ENCODE measurements at regions not wholly inside any gene's neighbourhood (a gene's known extent, or its start where the extent isn't known, plus 50 kb on each side); places are given as distances from the start of the nearest gene placed in this dataset.

DNA sequence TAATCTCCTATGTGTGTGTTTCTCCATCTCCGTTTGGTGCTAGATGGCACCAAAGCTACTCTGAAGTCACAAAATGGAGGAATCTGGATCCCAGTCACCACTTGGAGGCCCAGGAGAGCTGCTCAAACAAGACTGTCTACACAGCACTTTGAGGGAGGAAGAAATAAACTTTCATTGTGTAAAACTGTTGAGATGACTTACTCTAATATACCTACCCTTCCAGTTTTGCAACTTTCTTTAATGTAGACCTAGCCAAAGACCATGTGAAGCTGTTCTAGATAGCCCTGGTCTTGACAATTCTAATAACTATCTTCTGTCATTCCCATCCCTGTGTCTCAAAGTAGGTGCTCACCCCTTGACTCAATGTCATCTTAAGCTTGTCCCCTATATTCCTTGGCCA lies 52.8 kb upstream of the TAB3 start:
- ATAC-seq (ENCODE audit: insufficient number of reproducible peaks, low FRiP score, low read depth) (no peak), DNase-seq (ENCODE audit: low spot score) (no peak)
- TF ChIP-seq, protein P1, sequence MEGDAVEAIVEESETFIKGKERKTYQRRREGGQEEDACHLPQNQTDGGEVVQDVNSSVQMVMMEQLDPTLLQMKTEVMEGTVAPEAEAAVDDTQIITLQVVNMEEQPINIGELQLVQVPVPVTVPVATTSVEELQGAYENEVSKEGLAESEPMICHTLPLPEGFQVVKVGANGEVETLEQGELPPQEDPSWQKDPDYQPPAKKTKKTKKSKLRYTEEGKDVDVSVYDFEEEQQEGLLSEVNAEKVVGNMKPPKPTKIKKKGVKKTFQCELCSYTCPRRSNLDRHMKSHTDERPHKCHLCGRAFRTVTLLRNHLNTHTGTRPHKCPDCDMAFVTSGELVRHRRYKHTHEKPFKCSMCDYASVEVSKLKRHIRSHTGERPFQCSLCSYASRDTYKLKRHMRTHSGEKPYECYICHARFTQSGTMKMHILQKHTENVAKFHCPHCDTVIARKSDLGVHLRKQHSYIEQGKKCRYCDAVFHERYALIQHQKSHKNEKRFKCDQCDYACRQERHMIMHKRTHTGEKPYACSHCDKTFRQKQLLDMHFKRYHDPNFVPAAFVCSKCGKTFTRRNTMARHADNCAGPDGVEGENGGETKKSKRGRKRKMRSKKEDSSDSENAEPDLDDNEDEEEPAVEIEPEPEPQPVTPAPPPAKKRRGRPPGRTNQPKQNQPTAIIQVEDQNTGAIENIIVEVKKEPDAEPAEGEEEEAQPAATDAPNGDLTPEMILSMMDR (IDR thresholded peaks at IDR 0.05): no peak
- no peaks in the 10 kb centered on the region for H3K27me3 ChIP-seq (replicated peaks; ENCODE audit: insufficient read depth)
- no peak overlapping the region for H3K27ac ChIP-seq
- H3K4me1 ChIP-seq (ENCODE audit: control insufficient read depth in 1 of 2, low read depth in 2 of 2): no peaks in the 10 kb centered on the region
- H3K9me3 ChIP-seq: no peaks in the 10 kb centered on the region
- H3K36me3 ChIP-seq: no peaks in the 10 kb centered on the region
- no peak overlapping the region for H3K4me3 ChIP-seq

DNA sequence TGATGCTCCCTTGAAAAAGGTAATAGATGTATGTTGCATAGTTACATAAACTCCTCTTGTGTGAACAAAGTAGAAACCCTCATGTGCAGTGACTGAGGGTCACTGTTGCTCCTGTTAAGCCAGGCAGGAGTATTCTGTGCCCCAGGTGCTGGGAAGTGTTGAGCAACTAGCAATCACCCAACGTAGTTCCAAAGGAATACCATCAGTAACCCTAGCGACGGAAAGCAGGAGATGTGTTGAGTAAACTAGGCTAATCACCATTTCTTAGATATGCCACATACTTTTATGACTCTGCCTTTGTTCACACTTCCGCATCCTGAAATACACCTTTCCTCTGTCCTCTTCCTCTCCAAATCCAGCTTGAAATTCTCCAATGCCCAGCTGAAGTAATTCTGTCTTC lies 50.9 kb upstream of the TAB3 start:
- TF ChIP-seq, protein P1 (IDR thresholded peaks at IDR 0.05): no peak
- DNase-seq (ENCODE audit: low spot score) (no peak), ATAC-seq (ENCODE audit: insufficient number of reproducible peaks, low FRiP score, low read depth) (no peak)
- no peak overlapping the region for H3K4me3 ChIP-seq
- no peaks in the 10 kb centered on the region for H3K36me3 ChIP-seq
- no peaks in the 10 kb centered on the region for H3K4me1 ChIP-seq (ENCODE audit: control insufficient read depth in 1 of 2, low read depth in 2 of 2)
- H3K27me3 ChIP-seq (replicated peaks; ENCODE audit: insufficient read depth): no peaks in the 10 kb centered on the region
- H3K27ac ChIP-seq: no peak overlapping the region
- H3K9me3 ChIP-seq: no peaks in the 10 kb centered on the region
